ENCODE measurements at regions not wholly inside any gene's neighbourhood (a gene's known extent, or its start where the extent isn't known, plus 50 kb on each side); places are given as distances from the start of the nearest gene placed in this dataset.

GRCh38 chr10:78806681-78807221 lies 262.0 kb upstream of the ZMIZ1 start:
- TF ChIP-seq Cebpa-rat (IDR thresholded peaks at IDR 0.05), result no peak

DNA sequence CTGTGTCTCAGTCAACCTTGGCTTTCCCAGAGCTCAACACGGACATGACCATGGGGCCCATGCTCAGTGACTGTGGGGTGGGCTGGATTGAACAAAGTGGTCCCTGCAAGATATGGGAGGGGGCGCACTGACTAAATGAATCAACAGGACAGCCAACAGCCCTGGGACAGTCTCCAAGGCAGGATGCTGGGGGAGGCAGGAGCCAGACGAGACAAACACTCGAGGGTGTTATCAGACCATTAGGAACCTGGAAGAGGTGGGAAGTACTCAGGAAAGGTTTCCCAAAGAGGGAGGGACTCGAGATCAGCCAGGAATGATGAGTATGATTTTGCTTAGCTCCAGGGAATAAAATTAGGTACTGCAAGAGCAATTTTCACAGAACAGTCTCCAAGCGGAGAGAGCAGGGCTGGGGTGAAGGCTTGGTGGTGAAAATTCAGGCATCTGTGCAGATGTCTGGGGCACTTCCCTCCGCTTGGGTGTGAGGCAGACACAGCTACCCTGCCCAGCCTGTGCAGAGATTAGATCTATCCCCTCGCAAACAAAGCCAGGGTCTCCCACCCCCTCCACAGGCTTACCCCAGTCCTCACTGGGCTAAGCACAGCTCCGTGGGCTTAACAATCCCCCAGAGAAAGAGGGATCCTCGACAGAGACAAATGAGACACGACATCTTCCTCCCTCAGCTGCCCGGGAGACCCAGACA lies 261.1 kb upstream of the ZMIZ1 start:
- H3K27ac ChIP-seq, result no peak overlapping the region
- H3K36me3 ChIP-seq, result no peaks in the 10 kb centered on the region
- H3K4me3 ChIP-seq, result no peak overlapping the region
- H3K9me3 ChIP-seq (replicated peaks in 1 of 11), result no peaks in the 10 kb centered on the region
- H4K20me1 ChIP-seq, result no peaks in the 10 kb centered on the region
- peaks cover 0 to 21% (median 0%) of the 10 kb centered on the region in 10 experiments; a peak in 4 of 20 replicates for H3K4me1 ChIP-seq
- H3K4me2 ChIP-seq, result no peak overlapping the region
- no peak for TF ChIP-seq Cebpa-rat (IDR thresholded peaks at IDR 0.05)
- H3K27me3 ChIP-seq, result no peaks in the 10 kb centered on the region
- no peak overlapping the region for H3K9ac ChIP-seq

More at GRCh38 chr10:78806681-78807221, 262.0 kb upstream of the ZMIZ1 start:
- H3K9me3 ChIP-seq (replicated peaks in 1 of 11), result no peaks in the 10 kb centered on the region
- no peak overlapping the region for H3K4me2 ChIP-seq
- H4K20me1 ChIP-seq, result no peaks in the 10 kb centered on the region; a peak in 1 of 22 replicates
- H3K4me3 ChIP-seq, result no peak overlapping the region
- H3K27ac ChIP-seq, result no peak overlapping the region
- H3K4me1 ChIP-seq, result peaks cover 0 to 21% (median 0%) of the 10 kb centered on the region in 10 experiments; a peak in 4 of 20 replicates
- H3K27me3 ChIP-seq, result no peaks in the 10 kb centered on the region
- H3K9ac ChIP-seq, result no peak overlapping the region
- no peaks in the 10 kb centered on the region for H3K36me3 ChIP-seq

GRCh38 chr10:78808286-78808685 lies 260.5 kb upstream of the ZMIZ1 start:
- Histone ChIP-seq H3K27ac (no peak overlapping the region), H3K36me3 (no peaks in the 10 kb centered on the region), H3K27me3 (no peaks in the 10 kb centered on the region), H3K9me3 (replicated peaks in 1 of 11) (no peaks in the 10 kb centered on the region), H3K4me1 (peaks cover 0 to 21% (median 0%) of the 10 kb centered on the region in 10 experiments; a peak in 4 of 20 replicates), H3K9ac (no peak overlapping the region), H3K4me3 (no peak overlapping the region), H3K4me2 (peak overlapping the region in 1 of 11 experiments; percentile 77; a peak in 2 of 22 replicates), H4K20me1 (no peaks in the 10 kb centered on the region)
- TF ChIP-seq Cebpa-rat (IDR thresholded peaks at IDR 0.05), result no peak

GRCh38 chr10:78808736-78809367 lies 259.9 kb upstream of the ZMIZ1 start:
- Histone ChIP-seq H3K27me3 (no peaks in the 10 kb centered on the region), H3K27ac (no peak overlapping the region), H3K9me3 (replicated peaks in 1 of 11) (no peaks in the 10 kb centered on the region), H4K20me1 (no peaks in the 10 kb centered on the region), H3K36me3 (no peaks in the 10 kb centered on the region), H3K4me2 (peak overlapping the region in 2 of 11 experiments; percentile 47 to 77; a peak in 4 of 22 replicates), H3K9ac (no peak overlapping the region), H3K4me1 (peaks cover 0 to 21% (median 0%) of the 10 kb centered on the region in 10 experiments; a peak in 4 of 20 replicates), H3K4me3 (no peak overlapping the region)
- TF ChIP-seq Cebpa-rat (IDR thresholded peaks at IDR 0.05), result no peak

- no peaks in the 10 kb centered on the region for H3K27me3 ChIP-seq
- H3K36me3 ChIP-seq, result no peaks in the 10 kb centered on the region
- no peak overlapping the region for H3K4me3 ChIP-seq
- H3K27ac ChIP-seq, result no peak overlapping the region
- H3K9ac ChIP-seq, result no peak overlapping the region
- H3K4me1 ChIP-seq, result peaks cover 0 to 24% (median 0%) of the 10 kb centered on the region in 10 experiments; a peak in 4 of 20 replicates
- H3K9me3 ChIP-seq (replicated peaks in 1 of 11), result no peaks in the 10 kb centered on the region
- TF ChIP-seq Cebpa-rat (IDR thresholded peaks at IDR 0.05), result no peak
- peak overlapping the region in 1 of 11 experiments; percentile 21; a peak in 1 of 22 replicates for H3K4me2 ChIP-seq
- H4K20me1 ChIP-seq, result no peaks in the 10 kb centered on the region
These were observed 257.6 kb upstream of the ZMIZ1 start for GRCh38 chr10:78811174-78811573.

DNA sequence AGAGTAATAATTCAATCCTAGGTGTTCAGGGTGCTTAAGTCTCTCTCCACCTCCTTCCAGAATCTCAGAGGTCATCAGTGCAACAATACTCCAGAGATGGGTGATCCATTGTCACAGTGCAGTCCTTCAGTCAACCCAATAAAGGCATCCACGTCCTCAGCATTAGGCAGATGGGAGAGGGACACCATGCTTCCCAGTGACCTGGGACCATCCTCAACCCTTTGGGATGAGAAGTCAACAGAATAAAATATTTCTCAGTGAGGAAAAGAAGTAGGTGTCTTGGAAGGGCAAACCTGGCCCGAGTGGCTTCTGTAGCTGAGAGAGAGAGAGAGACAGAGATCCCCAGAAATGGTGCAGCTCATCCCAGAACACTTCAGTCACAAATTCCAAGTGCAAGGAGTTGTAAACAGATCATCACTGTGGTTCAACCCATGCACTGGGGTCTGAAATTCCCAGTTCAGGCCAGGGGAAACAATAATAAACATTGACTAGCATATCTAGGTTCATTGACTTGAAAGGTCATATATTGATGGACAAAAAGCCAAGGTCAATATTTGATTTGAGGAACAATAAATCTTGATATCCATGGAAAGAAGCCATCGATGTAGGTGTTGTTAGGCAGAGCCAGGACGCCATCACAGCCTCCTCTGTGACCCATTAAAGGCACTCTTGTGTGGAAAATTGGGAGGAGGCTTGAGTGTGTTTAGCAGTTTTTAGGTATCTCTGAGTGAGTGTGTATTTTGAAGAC lies 256.0 kb upstream of the ZMIZ1 start:
- no peaks in the 10 kb centered on the region for H3K9me3 ChIP-seq (replicated peaks in 1 of 11)
- no peak overlapping the region for H3K4me3 ChIP-seq
- no peaks in the 10 kb centered on the region for H3K36me3 ChIP-seq
- no peak overlapping the region for H3K27ac ChIP-seq
- H3K4me1 ChIP-seq, result peaks cover 0 to 39% (median 3%) of the 10 kb centered on the region in 10 experiments; a peak in 10 of 20 replicates
- H4K20me1 ChIP-seq, result no peaks in the 10 kb centered on the region
- H3K4me2 ChIP-seq, result no peak overlapping the region
- no peak overlapping the region for H3K9ac ChIP-seq
- TF ChIP-seq Cebpa-rat (IDR thresholded peaks at IDR 0.05), result no peak
- H3K27me3 ChIP-seq, result no peaks in the 10 kb centered on the region

DNA sequence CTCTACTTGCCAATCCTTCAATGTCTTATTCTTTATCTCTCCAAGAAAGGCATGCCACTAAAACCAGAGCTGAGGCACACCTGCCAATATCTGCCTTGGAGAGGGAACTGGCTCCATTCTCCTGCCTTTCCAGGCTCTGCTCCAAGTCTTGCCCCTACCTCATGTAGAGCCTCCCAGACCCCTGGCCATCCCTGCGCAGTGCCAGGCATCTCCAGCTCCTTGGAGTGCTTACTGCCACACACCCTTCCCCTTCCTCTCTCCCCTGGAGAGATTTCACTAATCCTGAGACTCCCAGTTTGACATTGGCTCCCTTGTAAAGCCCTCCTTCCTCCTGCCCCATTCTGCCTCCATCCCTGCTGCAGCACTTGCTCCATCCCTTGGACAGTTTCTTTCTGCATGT lies 255.2 kb upstream of the ZMIZ1 start:
- no peak for TF ChIP-seq Cebpa-rat (IDR thresholded peaks at IDR 0.05)
- peaks cover 0 to 46% (median 4%) of the 10 kb centered on the region in 10 experiments; a peak in 10 of 20 replicates for H3K4me1 ChIP-seq
- no peaks in the 10 kb centered on the region for H3K36me3 ChIP-seq
- no peak overlapping the region for H3K4me2 ChIP-seq
- no peaks in the 10 kb centered on the region for H3K9me3 ChIP-seq (replicated peaks in 1 of 11)
- no peak overlapping the region for H3K9ac ChIP-seq
- H3K27me3 ChIP-seq, result no peaks in the 10 kb centered on the region
- no peak overlapping the region for H3K27ac ChIP-seq
- no peaks in the 10 kb centered on the region for H4K20me1 ChIP-seq
- no peak overlapping the region for H3K4me3 ChIP-seq

DNA sequence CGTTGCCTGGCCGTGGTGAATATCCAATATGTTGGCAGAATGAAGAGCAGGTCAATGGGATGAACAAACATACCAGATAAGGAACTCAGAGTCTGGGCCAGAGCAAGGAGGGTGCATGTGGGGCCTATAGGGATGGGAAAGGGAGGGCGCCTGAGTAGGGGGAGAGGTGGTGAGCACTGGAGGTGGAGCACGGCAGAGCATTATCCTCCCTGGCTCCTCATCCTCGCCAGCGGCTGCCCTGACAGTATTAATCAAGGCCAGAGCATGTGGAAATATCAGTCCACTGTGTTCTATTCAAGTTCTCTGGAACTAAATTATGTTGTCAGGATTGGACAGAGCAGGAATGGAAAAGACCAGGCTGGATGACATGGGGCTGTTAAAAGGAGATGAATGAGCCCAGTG lies 254.8 kb upstream of the ZMIZ1 start:
- Histone ChIP-seq H3K4me2 (no peak overlapping the region), H3K4me1 (peaks cover 0 to 43% (median 4%) of the 10 kb centered on the region in 10 experiments; a peak in 10 of 20 replicates), H3K9ac (no peak overlapping the region), H3K4me3 (no peak overlapping the region), H3K36me3 (no peaks in the 10 kb centered on the region), H3K27me3 (no peaks in the 10 kb centered on the region), H3K9me3 (replicated peaks in 1 of 11) (no peaks in the 10 kb centered on the region), H3K27ac (no peak overlapping the region), H4K20me1 (no peaks in the 10 kb centered on the region)
- no peak for TF ChIP-seq Cebpa-rat (IDR thresholded peaks at IDR 0.05)

DNA sequence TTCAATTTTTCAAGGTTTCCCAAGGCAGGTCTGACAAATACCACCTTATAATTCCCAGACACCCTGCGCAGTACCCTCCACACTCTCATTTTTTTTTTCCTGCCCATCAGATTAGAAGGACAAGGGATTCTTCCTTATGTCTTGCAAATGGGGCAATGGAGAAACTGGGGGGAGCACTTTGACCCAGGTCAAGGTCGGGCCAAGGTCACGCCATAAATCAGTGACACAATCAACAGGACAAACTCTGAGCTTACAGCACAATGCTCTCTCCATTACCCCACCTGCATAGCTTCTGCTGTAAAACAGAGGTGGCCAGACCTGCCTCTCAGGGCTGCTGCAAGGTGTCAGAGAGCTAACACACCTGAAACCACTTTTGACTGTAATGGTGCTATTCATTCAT lies 254.4 kb upstream of the ZMIZ1 start:
- no peak for TF ChIP-seq Cebpa-rat (IDR thresholded peaks at IDR 0.05)
- Histone ChIP-seq H3K9me3 (replicated peaks in 1 of 11) (no peaks in the 10 kb centered on the region), H3K27me3 (no peaks in the 10 kb centered on the region), H3K36me3 (no peaks in the 10 kb centered on the region), H3K4me1 (peaks cover 0 to 39% (median 4%) of the 10 kb centered on the region in 10 experiments; a peak in 10 of 20 replicates), H3K9ac (no peak overlapping the region), H3K27ac (no peak overlapping the region), H3K4me2 (no peak overlapping the region), H3K4me3 (no peak overlapping the region), H4K20me1 (no peaks in the 10 kb centered on the region)

Data from BLaER1 treated with 17β-estradiol and CSF1 and Interleukin-3, amounts not matched to agents 10 nM and 100 nM (cell line).